A673 (cell line): ENCODE measurements at regions not wholly inside any gene's neighbourhood (a gene's known extent, or its start where the extent isn't known, plus 50 kb on each side); places are given as distances from the start of the nearest gene placed in this dataset.

Source experiments
- CTCF ChIP-seq: fragments of 300-800, 200-600 bp; sonication (generic); conservative IDR thresholded peaks from 2 replicates; pipeline ENCODE4 v1.5.1; 2017; ENCODE audit warnings: low read depth, mild to moderate bottlenecking, antibody characterized with exemption, low read length, moderate library complexity, mixed read lengths
- EZH2 ChIP-seq: fragments of 200-600 bp; sonication (generic); IDR thresholded peaks from 2 replicates; pipeline ENCODE4 v1.6.1; 2017; ENCODE audit warnings: borderline replicate concordance, low read depth, mild to moderate bottlenecking, mixed read lengths, antibody characterized with exemption, low read length; ENCODE audit not compliant: poor library complexity, severe bottlenecking

- TF ChIP-seq CTCF (no peak), EZH2 (no peak)
Observed at GRCh38 chr17:79273660-79274059, 199.0 kb downstream of the ENGASE start.
